Fibroblast of skin of scalp (primary cell): ENCODE measurements at regions not wholly inside any gene's neighbourhood (a gene's known extent, or its start where the extent isn't known, plus 50 kb on each side); places are given as distances from the start of the nearest gene placed in this dataset.
A peak's percentile ranks its signal among the peaks of the same experiment; 100 is the strongest.

Source experiments
- DNase-seq: peaks from one replicate; pipeline ENCODE4 v3.0.0-alpha.2; 2013

DNA sequence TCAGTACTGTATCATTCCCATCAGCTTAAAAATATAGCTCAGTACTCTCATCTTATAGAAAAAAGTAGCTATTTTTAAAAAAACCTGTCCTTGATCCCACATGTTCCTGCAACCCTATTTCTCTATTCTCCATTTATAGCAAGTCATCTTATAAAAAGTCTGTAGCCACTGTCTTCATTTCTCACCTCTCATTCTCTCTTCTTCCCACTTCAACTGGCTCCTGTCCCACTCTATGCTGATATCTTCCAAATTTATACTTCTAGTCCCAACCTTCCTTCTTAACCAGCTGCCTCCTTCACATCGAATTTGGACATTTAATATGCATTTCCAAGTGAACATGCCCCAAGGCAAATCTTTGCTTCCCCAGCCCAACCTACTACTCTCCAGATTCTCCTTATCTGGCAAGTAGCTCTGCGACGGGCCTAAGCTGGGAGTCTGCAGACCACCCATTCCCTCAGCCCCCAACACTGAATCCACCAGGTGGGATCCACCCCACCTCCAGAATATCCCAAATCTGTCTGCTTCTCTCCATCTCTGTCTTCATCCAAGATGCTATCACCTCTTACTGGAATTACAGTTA lies 52.0 kb upstream of the TANC2 start:
- no peak for DNase-seq

- DNase-seq: no peak
Observed at GRCh38 chr17:62912363-62912762, 53.7 kb upstream of the TANC2 start.

- DNase-seq: no peak
Observed at GRCh38 chr17:62911114-62911513, 54.9 kb upstream of the TANC2 start.

GRCh38 chr17:62910277-62910676 lies 55.8 kb upstream of the TANC2 start:
- no peak for DNase-seq

- DNase-seq: no peak
Observed at GRCh38 chr17:62907961-62908360, 58.1 kb upstream of the TANC2 start.

DNA sequence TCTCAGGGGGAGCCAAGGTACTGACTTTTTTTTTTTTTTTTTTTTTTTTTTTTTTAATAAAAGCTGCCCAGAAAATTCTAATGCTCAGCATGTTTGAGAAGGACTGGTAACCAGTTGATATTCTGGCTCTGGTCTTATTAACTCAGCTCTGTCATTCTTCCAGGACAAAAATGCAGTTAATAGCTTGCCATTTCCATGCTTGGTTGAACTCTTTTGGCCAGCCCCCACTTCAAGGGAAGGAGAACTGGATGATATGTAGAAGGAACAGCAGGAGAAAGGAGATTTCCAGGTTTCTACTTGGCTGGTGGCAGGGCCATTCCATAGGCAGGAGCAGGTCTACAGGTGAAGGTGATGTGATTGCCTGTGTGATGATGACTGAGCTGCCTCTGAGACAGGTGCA lies 59.2 kb upstream of the TANC2 start:
- no peak for DNase-seq

- no peak for DNase-seq
Observed at GRCh38 chr17:62905233-62905632, 60.8 kb upstream of the TANC2 start.

GRCh38 chr17:62902531-62903220 lies 63.4 kb upstream of the TANC2 start:
- DNase-seq: no peak

GRCh38 chr17:62901544-62901943 lies 64.5 kb upstream of the TANC2 start:
- no peak for DNase-seq

GRCh38 chr17:62900096-62900495 lies 65.9 kb upstream of the TANC2 start:
- no peak for DNase-seq

DNA sequence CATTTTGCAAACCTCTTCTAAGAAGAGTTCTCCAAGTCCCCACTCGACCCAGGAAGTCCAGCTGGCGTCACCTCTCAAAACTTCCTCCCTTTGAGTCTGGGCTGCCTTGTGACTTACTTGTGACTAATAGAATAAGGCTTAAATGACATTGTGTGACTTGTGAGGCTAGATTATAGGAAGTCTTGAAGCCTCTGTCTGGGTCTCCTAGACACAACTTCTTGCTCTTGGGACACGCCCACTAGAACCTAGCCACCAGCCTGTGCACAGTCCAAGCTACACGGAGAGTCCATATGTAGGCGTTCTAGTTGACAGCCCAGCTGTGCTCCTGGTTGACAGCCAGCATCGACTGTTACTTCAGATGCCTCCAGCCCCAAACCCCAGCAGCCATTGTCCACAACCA lies 66.7 kb upstream of the TANC2 start:
- DNase-seq: no peak

GRCh38 chr17:62898239-62898864 lies 67.7 kb upstream of the TANC2 start:
- DNase-seq: no peak

DNA sequence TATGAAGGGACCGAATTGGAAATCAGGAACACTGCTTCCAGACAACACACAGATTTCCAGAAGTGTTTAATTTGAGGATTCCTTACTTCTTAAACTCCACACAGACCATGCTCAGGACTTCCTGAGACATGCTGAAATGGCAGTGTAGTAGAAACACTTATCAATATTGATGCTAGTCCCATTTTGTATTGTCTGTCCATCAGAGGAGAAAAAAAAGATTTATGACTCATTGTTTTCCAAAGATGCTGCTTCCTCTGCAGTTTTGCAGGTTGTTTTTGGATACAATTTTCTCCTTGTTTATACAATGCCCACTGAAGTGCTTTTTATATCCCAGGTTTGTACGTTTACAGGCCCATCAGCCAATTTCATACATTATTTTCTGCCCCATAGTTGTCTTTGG lies 68.3 kb upstream of the TANC2 start:
- DNase-seq: no peak

GRCh38 chr17:62895320-62896301 lies 70.4 kb upstream of the TANC2 start:
- DNase-seq: no peak

GRCh38 chr17:62892870-62893338 lies 73.1 kb upstream of the TANC2 start:
- peak; percentile 38 for DNase-seq

DNA sequence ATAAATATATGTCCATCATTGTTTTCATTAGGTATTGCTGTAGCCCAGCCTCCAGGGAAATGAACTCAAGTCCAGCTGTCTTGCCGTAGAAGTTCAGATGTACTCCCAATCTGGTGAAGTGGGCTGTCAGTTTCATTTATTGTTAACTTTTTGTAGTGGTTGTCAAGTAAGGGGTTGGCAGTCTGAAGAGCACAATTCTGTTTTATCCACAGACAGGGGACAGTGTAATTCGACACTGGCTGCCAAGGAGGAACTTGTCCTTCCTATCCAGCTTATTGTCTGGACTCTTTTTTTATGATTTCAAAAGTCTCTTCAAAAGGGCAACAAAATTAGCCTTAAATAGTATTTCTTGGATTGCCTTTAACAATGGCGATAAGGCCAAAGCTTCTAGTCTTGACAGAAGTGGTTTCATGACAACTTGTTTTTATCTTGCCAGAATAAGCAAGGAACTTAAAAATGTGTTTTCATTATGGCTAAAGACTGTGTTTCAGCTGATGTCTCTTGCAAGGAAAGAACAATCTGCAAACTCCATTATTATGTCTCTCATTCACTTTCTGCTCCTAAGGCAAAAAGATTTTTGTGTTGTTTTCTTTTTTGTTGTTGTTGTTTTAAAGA lies 73.9 kb upstream of the TANC2 start:
- DNase-seq: no peak

- no peak for DNase-seq
Observed at GRCh38 chr17:62891659-62892058, 74.4 kb upstream of the TANC2 start.

GRCh38 chr17:62888765-62889164 lies 77.3 kb upstream of the TANC2 start:
- no peak for DNase-seq

DNA sequence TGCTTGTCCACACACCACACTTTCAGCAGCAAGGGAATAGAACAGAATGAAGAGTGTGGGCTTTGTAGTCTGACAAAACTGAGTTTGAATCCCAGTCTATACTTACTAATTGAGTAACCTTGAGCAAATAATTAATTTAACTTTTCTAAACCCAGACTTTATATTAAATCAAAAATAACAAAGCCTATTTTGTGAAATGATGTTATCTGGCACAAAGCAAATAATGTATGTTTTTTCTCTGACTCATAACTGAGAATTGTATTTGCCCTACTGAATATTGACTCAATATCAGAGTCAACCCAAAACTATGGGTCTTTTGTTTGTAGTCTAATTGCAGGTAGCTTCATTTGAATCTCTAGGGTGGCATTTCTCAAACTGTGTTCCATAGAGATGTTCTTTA lies 77.9 kb upstream of the TANC2 start:
- no peak for DNase-seq

- DNase-seq: no peak
Observed at GRCh38 chr17:62887437-62887836, 78.6 kb upstream of the TANC2 start.

GRCh38 chr17:62884781-62885180 lies 76.7 kb upstream of the MARCHF10 start:
- no peak for DNase-seq

DNA sequence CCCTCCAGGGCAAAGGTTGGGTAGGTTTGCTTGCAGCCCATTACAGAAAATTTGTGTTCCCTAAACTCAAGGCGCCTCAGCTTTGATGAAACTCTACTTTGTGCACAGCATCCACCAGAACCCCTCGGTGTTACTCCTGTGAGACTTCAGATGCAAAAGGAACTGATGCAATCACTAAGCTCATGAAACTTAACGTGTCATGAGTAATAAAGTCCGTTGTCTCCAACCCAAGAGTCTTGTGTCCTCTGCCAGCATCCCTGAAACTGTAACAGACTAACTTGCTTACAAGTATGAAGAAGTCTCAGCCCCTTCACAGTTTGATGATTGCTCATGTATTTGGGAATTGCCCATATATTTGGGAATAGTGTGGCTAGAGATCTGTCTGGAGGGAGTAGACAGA lies 74.8 kb upstream of the MARCHF10 start:
- peak; percentile 28 for DNase-seq
